ENCODE measurements at regions not wholly inside any gene's neighbourhood (a gene's known extent, or its start where the extent isn't known, plus 50 kb on each side); places are given as distances from the start of the nearest gene placed in this dataset.

- Mint-ChIP-seq H3K4me1 (ENCODE audit: low read depth) (no peaks in the 10 kb centered on the region), H3K27ac (no peak overlapping the region), H3K9me3 (peaks cover 3% of the 10 kb centered on the region), H3K36me3 (ENCODE audit: low read depth) (no peaks in the 10 kb centered on the region), H3K4me3 (no peak overlapping the region), H3K27me3 (peaks cover 3% of the 10 kb centered on the region)
- DNase-seq (no peak), ATAC-seq (no peak)
- POLR2A ChIA-PET, result no interaction called here
- intact Hi-C loops (cut with micrococcal nuclease), result no loop called here
- CTCF ChIA-PET, result no interaction called here
- TF ChIP-seq, protein P1, sequence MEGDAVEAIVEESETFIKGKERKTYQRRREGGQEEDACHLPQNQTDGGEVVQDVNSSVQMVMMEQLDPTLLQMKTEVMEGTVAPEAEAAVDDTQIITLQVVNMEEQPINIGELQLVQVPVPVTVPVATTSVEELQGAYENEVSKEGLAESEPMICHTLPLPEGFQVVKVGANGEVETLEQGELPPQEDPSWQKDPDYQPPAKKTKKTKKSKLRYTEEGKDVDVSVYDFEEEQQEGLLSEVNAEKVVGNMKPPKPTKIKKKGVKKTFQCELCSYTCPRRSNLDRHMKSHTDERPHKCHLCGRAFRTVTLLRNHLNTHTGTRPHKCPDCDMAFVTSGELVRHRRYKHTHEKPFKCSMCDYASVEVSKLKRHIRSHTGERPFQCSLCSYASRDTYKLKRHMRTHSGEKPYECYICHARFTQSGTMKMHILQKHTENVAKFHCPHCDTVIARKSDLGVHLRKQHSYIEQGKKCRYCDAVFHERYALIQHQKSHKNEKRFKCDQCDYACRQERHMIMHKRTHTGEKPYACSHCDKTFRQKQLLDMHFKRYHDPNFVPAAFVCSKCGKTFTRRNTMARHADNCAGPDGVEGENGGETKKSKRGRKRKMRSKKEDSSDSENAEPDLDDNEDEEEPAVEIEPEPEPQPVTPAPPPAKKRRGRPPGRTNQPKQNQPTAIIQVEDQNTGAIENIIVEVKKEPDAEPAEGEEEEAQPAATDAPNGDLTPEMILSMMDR (IDR thresholded peaks at IDR 0.05), result no peak
These were observed 193.1 kb downstream of the KCTD12 start for GRCh38 chr13:76693086-76693485.

DNA sequence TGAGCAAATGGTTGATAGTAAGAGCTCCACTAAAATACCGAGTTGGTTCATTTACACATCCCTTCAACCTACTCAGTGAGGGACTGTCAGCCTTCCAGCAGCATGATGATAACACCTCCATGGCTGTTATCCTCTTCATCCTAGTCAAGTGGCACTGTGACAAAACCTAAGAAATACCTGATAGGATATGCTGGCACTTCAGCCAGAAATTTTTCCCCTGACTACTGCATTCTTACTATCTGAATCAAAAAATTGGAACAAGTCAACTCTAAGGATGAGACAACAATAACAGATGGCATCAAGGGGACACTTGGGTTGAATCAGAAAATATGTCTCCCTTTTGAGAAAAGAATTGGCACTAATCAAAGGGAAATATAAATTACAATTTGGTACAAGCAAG, 193.9 kb downstream of the KCTD12 start:
- Mint-ChIP-seq H3K27me3 (peaks cover 5% of the 10 kb centered on the region), H3K4me1 (ENCODE audit: low read depth) (peaks cover 2% of the 10 kb centered on the region), H3K27ac (no peak overlapping the region), H3K9me3 (peaks cover 3% of the 10 kb centered on the region), H3K4me3 (no peak overlapping the region), H3K36me3 (ENCODE audit: low read depth) (no peaks in the 10 kb centered on the region)
- ATAC-seq, result no peak
- ChIA-PET POLR2A (no interaction called here), CTCF (no interaction called here)
- DNase-seq, result no peak
- intact Hi-C loops (cut with micrococcal nuclease), result no loop called here
- TF ChIP-seq, protein P1 (IDR thresholded peaks at IDR 0.05), result no peak

GRCh38 chr13:76690611-76691010, 195.6 kb downstream of the KCTD12 start:
- peaks cover 3% of the 10 kb centered on the region for H3K27me3 Mint-ChIP-seq
- intact Hi-C loops (cut with micrococcal nuclease), result no loop called here
- no peak overlapping the region for H3K27ac Mint-ChIP-seq
- H3K4me1 Mint-ChIP-seq (ENCODE audit: low read depth), result peaks cover 2% of the 10 kb centered on the region
- POLR2A ChIA-PET, result no interaction called here
- TF ChIP-seq, protein P1 (IDR thresholded peaks at IDR 0.05), result no peak
- ATAC-seq (no peak), DNase-seq (no peak)
- H3K36me3 Mint-ChIP-seq (ENCODE audit: low read depth), result no peaks in the 10 kb centered on the region
- H3K9me3 Mint-ChIP-seq, result peaks cover 3% of the 10 kb centered on the region
- no peak overlapping the region for H3K4me3 Mint-ChIP-seq
- CTCF ChIA-PET, result interaction anchor here (1.3 kb wide), 1 partner anchor 213 kb away, joined by 4 read pairs; no protein-coding TSS in a partner anchor

DNA sequence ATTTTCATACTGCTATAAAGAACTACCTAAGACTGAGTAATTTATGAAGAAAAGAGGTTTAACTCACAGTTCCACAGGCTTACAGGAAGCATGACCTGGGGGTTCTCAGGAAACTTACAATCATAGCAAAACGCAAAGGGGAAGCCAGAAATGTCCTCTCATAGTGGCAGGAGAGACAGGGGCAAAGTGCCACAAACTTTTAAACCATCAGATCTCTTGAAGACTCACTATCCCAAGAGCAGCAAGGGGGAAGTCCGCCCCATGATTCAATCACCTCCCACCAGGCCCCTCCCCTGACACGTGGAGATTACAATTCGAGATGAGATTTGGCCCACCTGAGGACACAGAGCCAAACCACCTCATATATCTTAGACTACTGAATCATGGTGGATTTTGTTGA, 198.7 kb downstream of the KCTD12 start:
- ChIA-PET CTCF (no interaction called here), POLR2A (no interaction called here)
- intact Hi-C loops (cut with micrococcal nuclease), result no loop called here

DNA sequence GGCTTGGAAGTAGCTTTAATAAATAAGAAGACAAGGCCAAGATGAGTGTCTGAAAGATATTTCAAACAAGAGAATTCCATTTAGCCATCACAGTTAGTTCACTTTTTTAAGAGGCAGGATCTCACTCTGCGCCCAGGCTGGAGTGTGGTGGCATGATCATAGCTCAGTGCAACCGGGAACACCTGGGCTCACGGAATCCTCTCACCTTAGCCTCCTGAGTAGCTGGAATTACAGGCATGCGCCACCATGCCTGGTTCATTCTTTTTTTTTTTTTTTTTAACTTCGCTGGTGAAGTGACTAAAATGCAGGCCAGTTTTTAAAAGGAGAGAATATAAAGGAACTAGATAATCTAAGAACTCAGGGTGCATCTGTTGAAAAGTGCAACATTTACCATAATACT, 200.3 kb downstream of the KCTD12 start:
- Mint-ChIP-seq H3K4me1 (ENCODE audit: low read depth) (peaks cover 2% of the 10 kb centered on the region), H3K36me3 (ENCODE audit: low read depth) (no peaks in the 10 kb centered on the region), H3K27ac (no peak overlapping the region), H3K27me3 (peaks cover 2% of the 10 kb centered on the region), H3K9me3 (peaks cover 3% of the 10 kb centered on the region), H3K4me3 (no peak overlapping the region)
- intact Hi-C loops (cut with micrococcal nuclease), result no loop called here
- no peak for DNase-seq
- CTCF ChIA-PET, result no interaction called here
- ATAC-seq, result no peak
- POLR2A ChIA-PET, result no interaction called here
- TF ChIP-seq, protein P1 (IDR thresholded peaks at IDR 0.05), result no peak

More for the DNA sequence above, 198.7 kb downstream of the KCTD12 start:
- Mint-ChIP-seq H3K27me3 (peaks cover 2% of the 10 kb centered on the region), H3K4me3 (no peak overlapping the region), H3K9me3 (peaks cover 3% of the 10 kb centered on the region), H3K4me1 (ENCODE audit: low read depth) (peaks cover 2% of the 10 kb centered on the region), H3K27ac (no peak overlapping the region), H3K36me3 (ENCODE audit: low read depth) (no peaks in the 10 kb centered on the region)
- ATAC-seq (no peak), DNase-seq (no peak)
- TF ChIP-seq, protein P1 (IDR thresholded peaks at IDR 0.05), result no peak
